Neural progenitor cell (in vitro differentiated cells): ENCODE measurements at regions not wholly inside any gene's neighbourhood (a gene's known extent, or its start where the extent isn't known, plus 50 kb on each side); places are given as distances from the start of the nearest gene placed in this dataset.

Experiments used
- EZH2 ChIP-seq: fragments of 200-600 bp; sonication (generic); IDR thresholded peaks from 2 replicates; pipeline ENCODE4 v1.6.1; 2017; ENCODE audit warnings: antibody characterized with exemption, mild to moderate bottlenecking, moderate library complexity
- EZH2phosphoT487 ChIP-seq: fragments of 200-600 bp; sonication (generic); IDR thresholded peaks from 2 replicates; pipeline ENCODE4 v1.6.1; 2017; ENCODE audit warnings: antibody characterized with exemption
- TF ChIP-seq, protein P1 (sequence below): fragments of 200-600 bp; sonication (generic); IDR thresholded peaks from 2 replicates; pipeline ENCODE4 v1.5.1; 2017; ENCODE audit warnings: antibody characterized with exemption, mild to moderate bottlenecking

DNA sequence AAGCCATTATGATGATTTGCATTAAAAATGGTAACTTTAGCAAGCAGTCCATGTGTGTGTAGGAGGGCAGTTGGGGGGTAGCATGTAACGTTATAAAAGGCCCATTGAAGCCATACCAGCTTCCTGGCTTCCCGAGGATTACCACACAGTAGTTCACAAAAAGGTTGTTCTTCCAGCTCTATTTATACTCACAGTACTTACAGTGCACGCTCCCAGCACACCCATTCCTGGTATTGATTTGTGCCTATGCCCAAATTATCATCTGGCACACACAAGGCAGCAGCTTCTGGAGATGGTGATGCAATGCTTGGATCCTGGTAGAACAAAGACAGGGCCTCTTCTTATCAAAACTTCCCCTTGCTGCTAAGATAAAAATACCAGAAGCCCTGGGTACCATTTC, 436.8 kb downstream of the HAO1 start:
- TF ChIP-seq EZH2 (no peak), EZH2phosphoT487 (no peak)
- TF ChIP-seq, protein P1, sequence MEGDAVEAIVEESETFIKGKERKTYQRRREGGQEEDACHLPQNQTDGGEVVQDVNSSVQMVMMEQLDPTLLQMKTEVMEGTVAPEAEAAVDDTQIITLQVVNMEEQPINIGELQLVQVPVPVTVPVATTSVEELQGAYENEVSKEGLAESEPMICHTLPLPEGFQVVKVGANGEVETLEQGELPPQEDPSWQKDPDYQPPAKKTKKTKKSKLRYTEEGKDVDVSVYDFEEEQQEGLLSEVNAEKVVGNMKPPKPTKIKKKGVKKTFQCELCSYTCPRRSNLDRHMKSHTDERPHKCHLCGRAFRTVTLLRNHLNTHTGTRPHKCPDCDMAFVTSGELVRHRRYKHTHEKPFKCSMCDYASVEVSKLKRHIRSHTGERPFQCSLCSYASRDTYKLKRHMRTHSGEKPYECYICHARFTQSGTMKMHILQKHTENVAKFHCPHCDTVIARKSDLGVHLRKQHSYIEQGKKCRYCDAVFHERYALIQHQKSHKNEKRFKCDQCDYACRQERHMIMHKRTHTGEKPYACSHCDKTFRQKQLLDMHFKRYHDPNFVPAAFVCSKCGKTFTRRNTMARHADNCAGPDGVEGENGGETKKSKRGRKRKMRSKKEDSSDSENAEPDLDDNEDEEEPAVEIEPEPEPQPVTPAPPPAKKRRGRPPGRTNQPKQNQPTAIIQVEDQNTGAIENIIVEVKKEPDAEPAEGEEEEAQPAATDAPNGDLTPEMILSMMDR, result no peak
